Trophoblast cell (in vitro differentiated cells and primary cell): ENCODE measurements at regions not wholly inside any gene's neighbourhood (a gene's known extent, or its start where the extent isn't known, plus 50 kb on each side); places are given as distances from the start of the nearest gene placed in this dataset.
"Not testable (repeated sequence)": the region's sequence is repeated elsewhere in the genome, so short reads cannot be mapped to it uniquely, and the experiment has no call there.

Experiments
- DNase-seq, 2 donors: peaks; one replicate each; pipeline ENCODE4 v3.0.0-alpha.2; 2016
- H2AFZ ChIP-seq: 2 replicates; pipeline ENCODE4 v1.6.1; 2013; ENCODE audit warnings: low read length, moderate library complexity, mild to moderate bottlenecking; ENCODE audit not compliant: insufficient read depth, poor library complexity
- H2AK5ac ChIP-seq: 2 replicates; pipeline ENCODE4 v1.6.1; 2013; ENCODE audit warnings: mild to moderate bottlenecking, low read length
- H2BK120ac ChIP-seq: 2 replicates; pipeline ENCODE4 v1.6.1; 2013; ENCODE audit warnings: low read length, mild to moderate bottlenecking, moderate library complexity; ENCODE audit not compliant: insufficient read depth, poor library complexity
- H2BK12ac ChIP-seq: 2 replicates; pipeline ENCODE4 v1.6.1; 2013; ENCODE audit warnings: mild to moderate bottlenecking, low read length, moderate library complexity
- H2BK5ac ChIP-seq: 2 replicates; pipeline ENCODE4 v1.6.1; 2013; ENCODE audit warnings: low read length, low read depth, moderate library complexity, mild to moderate bottlenecking; ENCODE audit not compliant: poor library complexity
- H3K14ac ChIP-seq: 2 replicates; pipeline ENCODE4 v1.6.1; 2013; ENCODE audit warnings: mild to moderate bottlenecking, low read length
- H3K18ac ChIP-seq: 2 replicates; pipeline ENCODE4 v1.6.1; 2013; ENCODE audit warnings: mild to moderate bottlenecking, low read length
- H3K23ac ChIP-seq: 2 replicates; pipeline ENCODE4 v1.6.1; 2013; ENCODE audit warnings: low read length
- H3K27ac ChIP-seq: 2 replicates; pipeline ENCODE4 v1.5.1; 2013; ENCODE audit warnings: low read depth, mild to moderate bottlenecking, inconsistent platforms, low read length, moderate library complexity
- H3K27me3 ChIP-seq: 2 replicates; pipeline ENCODE4 v1.6.1; 2013; ENCODE audit warnings: inconsistent platforms, mild to moderate bottlenecking, low read length, moderate library complexity; ENCODE audit not compliant: insufficient read depth
- H3K36me3 ChIP-seq, 2 experiments: 1 replicate in 1 of 2; 2 replicates in 1 of 2; pipeline ENCODE4 v1.6.1; 2013; ENCODE audit warnings: low read length in 2 of 2, mild to moderate bottlenecking in 2 of 2, moderate library complexity in 1 of 2; ENCODE audit not compliant: insufficient read depth in 2 of 2, control insufficient read depth in 1 of 2
- H3K4ac ChIP-seq: 2 replicates; pipeline ENCODE4 v1.6.1; 2013; ENCODE audit warnings: low read depth, mild to moderate bottlenecking, low read length, moderate library complexity
- H3K4me1 ChIP-seq, 2 experiments: 1 replicate in 1 of 2; 2 replicates in 1 of 2; pipeline ENCODE4 v1.6.1; 2013; ENCODE audit warnings: low read length in 2 of 2, mild to moderate bottlenecking in 2 of 2, moderate library complexity in 1 of 2; ENCODE audit not compliant: insufficient read depth in 2 of 2, control insufficient read depth in 1 of 2
- H3K4me2 ChIP-seq: 2 replicates; pipeline ENCODE4 v1.6.1; 2013; ENCODE audit warnings: inconsistent platforms, mild to moderate bottlenecking, low read length, moderate library complexity
- H3K4me3 ChIP-seq: 2 replicates; pipeline ENCODE4 v1.5.1; 2013; ENCODE audit warnings: mild to moderate bottlenecking, low read depth, low read length, inconsistent platforms
- H3K79me1 ChIP-seq: one replicate; pipeline ENCODE4 v1.6.1; 2013; ENCODE audit warnings: low read length
- H3K79me2 ChIP-seq: 2 replicates; pipeline ENCODE4 v1.6.1; 2013; ENCODE audit warnings: low read length, mild to moderate bottlenecking; ENCODE audit not compliant: control insufficient read depth, insufficient read depth, poor library complexity
- H3K9ac ChIP-seq: 2 replicates; pipeline ENCODE4 v1.6.1; 2013; ENCODE audit warnings: mild to moderate bottlenecking, low read length
- H3K9me3 ChIP-seq: 2 replicates; pipeline ENCODE4 v1.6.1; 2013; ENCODE audit warnings: low read depth, mild to moderate bottlenecking, control low read depth, inconsistent platforms, low read length; ENCODE audit not compliant: insufficient read depth
- H4K12ac ChIP-seq: 2 replicates; pipeline ENCODE4 v1.6.1; 2013; ENCODE audit warnings: low read depth, mild to moderate bottlenecking, low read length, moderate library complexity
- H4K8ac ChIP-seq: 2 replicates; pipeline ENCODE4 v1.6.1; 2013; ENCODE audit warnings: low read depth, mild to moderate bottlenecking, low read length, moderate library complexity
- H4K91ac ChIP-seq: one replicate; pipeline ENCODE4 v1.6.1; 2013; ENCODE audit warnings: low read depth, mild to moderate bottlenecking, low read length, moderate library complexity
- WGBS: extraction: QIAGEN DNeasy Blood & Tissue Kit; methylation state at CpG from one replicate; pipeline ENCODE4 v1.1.7; 2013; ENCODE audit warnings: missing lambda C conversion rate; ENCODE audit not compliant: insufficient read length, insufficient coverage; ENCODE audit errors: extremely low coverage; 5-methylcytosine and 5-hydroxymethylcytosine counted together

- not testable (repeated sequence) for H3K4me2 ChIP-seq, H3K27ac ChIP-seq, H3K79me2 ChIP-seq, H3K4ac ChIP-seq, H3K9ac ChIP-seq, H2AK5ac ChIP-seq, H3K36me3 ChIP-seq, H3K27me3 ChIP-seq, H3K9me3 ChIP-seq, H4K91ac ChIP-seq, H3K79me1 ChIP-seq, H2AFZ ChIP-seq, H2BK5ac ChIP-seq, H2BK12ac ChIP-seq, H3K23ac ChIP-seq, DNase-seq, H3K18ac ChIP-seq, H3K4me1 ChIP-seq, H2BK120ac ChIP-seq, H3K4me3 ChIP-seq, H4K8ac ChIP-seq, H4K12ac ChIP-seq, H3K14ac ChIP-seq
- no CpG with 5 or more reads among the region's 3 CpGs for WGBS
Measured at GRCh38 chr13:24981181-24981803, 114.6 kb upstream of the PABPC3 start.

GRCh38 chr13:24982333-24982999, 113.5 kb upstream of the PABPC3 start:
- H2AFZ ChIP-seq: no peak overlapping the region
- no peak overlapping the region for H3K4ac ChIP-seq
- H3K18ac ChIP-seq: no peak overlapping the region
- no peaks in the 10 kb centered on the region for H3K27me3 ChIP-seq
- H3K79me1 ChIP-seq: no peaks in the 10 kb centered on the region
- no peaks in the 10 kb centered on the region for H3K4me1 ChIP-seq
- no peak overlapping the region for H3K14ac ChIP-seq
- no peak overlapping the region for H2BK12ac ChIP-seq
- H3K36me3 ChIP-seq: no peaks in the 10 kb centered on the region
- H4K91ac ChIP-seq: no peak overlapping the region
- H4K12ac ChIP-seq: no peak overlapping the region
- no peak for DNase-seq
- H3K4me3 ChIP-seq: no peak overlapping the region
- no peaks in the 10 kb centered on the region for H3K9me3 ChIP-seq
- H3K4me2 ChIP-seq: no peak overlapping the region
- no CpG with 5 or more reads among the region's 11 CpGs for WGBS
- H3K79me2 ChIP-seq: no peaks in the 10 kb centered on the region
- no peak overlapping the region for H2BK5ac ChIP-seq
- H3K9ac ChIP-seq: no peak overlapping the region
- H3K23ac ChIP-seq: no peak overlapping the region
- no peak overlapping the region for H2BK120ac ChIP-seq
- no peak overlapping the region for H2AK5ac ChIP-seq
- H4K8ac ChIP-seq: no peak overlapping the region
- H3K27ac ChIP-seq: no peak overlapping the region

GRCh38 chr13:24983094-24983493, 112.8 kb upstream of the PABPC3 start:
- H3K14ac ChIP-seq: no peak overlapping the region
- H3K9me3 ChIP-seq: no peaks in the 10 kb centered on the region
- H3K4me2 ChIP-seq: no peak overlapping the region
- no peak overlapping the region for H2BK12ac ChIP-seq
- H3K23ac ChIP-seq: no peak overlapping the region
- no peak overlapping the region for H2BK5ac ChIP-seq
- no peak overlapping the region for H2BK120ac ChIP-seq
- no peak overlapping the region for H4K8ac ChIP-seq
- H3K36me3 ChIP-seq: no peaks in the 10 kb centered on the region
- H3K79me2 ChIP-seq: no peaks in the 10 kb centered on the region
- H3K4me1 ChIP-seq: no peaks in the 10 kb centered on the region
- no peak overlapping the region for H3K4me3 ChIP-seq
- H3K9ac ChIP-seq: no peak overlapping the region
- H2AFZ ChIP-seq: no peak overlapping the region
- H3K4ac ChIP-seq: no peak overlapping the region
- no peak overlapping the region for H4K91ac ChIP-seq
- no CpG with 5 or more reads among the region's 8 CpGs for WGBS
- DNase-seq: no peak
- no peak overlapping the region for H3K27ac ChIP-seq
- no peaks in the 10 kb centered on the region for H3K27me3 ChIP-seq
- H3K18ac ChIP-seq: no peak overlapping the region
- no peak overlapping the region for H2AK5ac ChIP-seq
- H3K79me1 ChIP-seq: no peaks in the 10 kb centered on the region
- no peak overlapping the region for H4K12ac ChIP-seq

- DNase-seq: no peak
- no peak overlapping the region for H2AK5ac ChIP-seq
- H3K18ac ChIP-seq: no peak overlapping the region
- no peak overlapping the region for H4K8ac ChIP-seq
- no peak overlapping the region for H2BK5ac ChIP-seq
- H3K79me2 ChIP-seq: no peaks in the 10 kb centered on the region
- H3K9ac ChIP-seq: no peak overlapping the region
- no peaks in the 10 kb centered on the region for H3K9me3 ChIP-seq
- H3K4ac ChIP-seq: no peak overlapping the region
- H2AFZ ChIP-seq: no peak overlapping the region
- WGBS: no CpG with 5 or more reads among the region's 5 CpGs
- H3K4me1 ChIP-seq: no peaks in the 10 kb centered on the region
- no peak overlapping the region for H4K12ac ChIP-seq
- no peak overlapping the region for H3K27ac ChIP-seq
- no peaks in the 10 kb centered on the region for H3K36me3 ChIP-seq
- H3K4me2 ChIP-seq: no peak overlapping the region
- H4K91ac ChIP-seq: no peak overlapping the region
- no peaks in the 10 kb centered on the region for H3K79me1 ChIP-seq
- H3K4me3 ChIP-seq: no peak overlapping the region
- no peaks in the 10 kb centered on the region for H3K27me3 ChIP-seq
- H2BK120ac ChIP-seq: no peak overlapping the region
- H3K14ac ChIP-seq: no peak overlapping the region
- H2BK12ac ChIP-seq: no peak overlapping the region
- H3K23ac ChIP-seq: no peak overlapping the region
Measured at GRCh38 chr13:24984134-24984533, 111.8 kb upstream of the PABPC3 start.
